Common myeloid progenitor, CD34-positive (primary cell): ENCODE measurements at regions not wholly inside any gene's neighbourhood (a gene's known extent, or its start where the extent isn't known, plus 50 kb on each side); places are given as distances from the start of the nearest gene placed in this dataset.

Experiments used
- CTCF ChIA-PET: fragments of 350-600 bp; sonication (Branson Sonifier 250); formaldehyde crosslinking; loops from one replicate; lab custom pipeline; 2021; ENCODE audit warnings: antibody characterized with exemption; lab: Charles Lee
- POLR2A ChIA-PET: fragments of 350-600 bp; sonication (Branson Sonifier 250); formaldehyde crosslinking; loops from one replicate; lab custom pipeline; 2021; ENCODE audit warnings: antibody characterized with exemption; lab: Charles Lee
- DNase-seq, 3 donors: peaks; one replicate each; pipeline versions ENCODE4 v3.0.0 to v3.0.0-alpha.2; 2013
- H3K27ac ChIP-seq, 2 experiments: 1 replicate in 1 of 2; 2 replicates in 1 of 2; pipeline ENCODE4 v1.7.0; 2013; ENCODE audit warnings: inconsistent platforms in 2 of 2, low read length in 2 of 2, mild to moderate bottlenecking in 2 of 2, low read depth in 1 of 2, moderate library complexity in 1 of 2; ENCODE audit not compliant: severe bottlenecking in 2 of 2, insufficient read depth in 1 of 2, poor library complexity in 1 of 2
- H3K27me3 ChIP-seq, 5 experiments: replicated peaks in 2 of 5; 1 replicate in 3 of 5; 2 replicates in 2 of 5; pipeline versions ENCODE4 v1.6.1 to v1.7.0; 2013; ENCODE audit warnings: low read length in 4 of 5, mild to moderate bottlenecking in 2 of 5, moderate library complexity in 2 of 5, inconsistent platforms in 1 of 5; ENCODE audit not compliant: insufficient read depth in 5 of 5, control insufficient read depth in 4 of 5
- H3K36me3 ChIP-seq, 4 experiments: 1 replicate in 2 of 4; 2 replicates in 2 of 4; pipeline versions ENCODE4 v1.6.1 to v1.7.0; 2013; ENCODE audit warnings: low read length in 3 of 4, control low read depth in 1 of 4, mild to moderate bottlenecking in 1 of 4; ENCODE audit not compliant: control insufficient read depth in 4 of 4, insufficient read depth in 4 of 4
- H3K4me1 ChIP-seq, 4 experiments: 1 replicate in 3 of 4; 2 replicates in 1 of 4; pipeline versions ENCODE4 v1.6.1 to v1.7.1; 2013; ENCODE audit warnings: low read length in 3 of 4, mild to moderate bottlenecking in 3 of 4, control low read depth in 1 of 4, inconsistent platforms in 1 of 4, moderate library complexity in 1 of 4; ENCODE audit not compliant: control insufficient read depth in 4 of 4, insufficient read depth in 4 of 4; ENCODE audit errors: control extremely low read depth in 1 of 4
- H3K4me3 ChIP-seq, 7 experiments: 1 replicate in 4 of 7; 2 replicates in 3 of 7; pipeline versions ENCODE4 v1.5.1 to v1.7.0; 2013; ENCODE audit warnings: mild to moderate bottlenecking in 7 of 7, low read length in 6 of 7, moderate library complexity in 6 of 7, inconsistent platforms in 2 of 7, low read depth in 2 of 7, control low read depth in 1 of 7; ENCODE audit not compliant: insufficient read depth in 4 of 7, control insufficient read depth in 1 of 7; ENCODE audit errors: extremely low read depth in 1 of 7
- H3K9me3 ChIP-seq, 5 experiments: 1 replicate in 4 of 5; 2 replicates in 1 of 5; pipeline versions ENCODE4 v1.6.1 to v1.7.1; 2013; ENCODE audit warnings: low read length in 4 of 5, mild to moderate bottlenecking in 2 of 5, inconsistent platforms in 1 of 5, low read depth in 1 of 5, moderate library complexity in 1 of 5; ENCODE audit not compliant: control insufficient read depth in 4 of 5, insufficient read depth in 2 of 5; ENCODE audit errors: control extremely low read depth in 1 of 5
- WGBS: methylation state at CpG from one replicate; pipeline ENCODE4 v1.1.5; 2013; ENCODE audit not compliant: insufficient coverage; 5-methylcytosine and 5-hydroxymethylcytosine counted together

- Histone ChIP-seq H3K36me3 (no peaks in the 10 kb centered on the region), H3K4me1 (no peaks in the 10 kb centered on the region), H3K27me3 (no peaks in the 10 kb centered on the region), H3K27ac (no peak overlapping the region), H3K4me3 (no peak overlapping the region), H3K9me3 (no peaks in the 10 kb centered on the region)
- ChIA-PET CTCF (no interaction called here), POLR2A (no interaction called here)
- no peak for DNase-seq
Measured at GRCh38 chrY:17366400-17366799, 513.6 kb downstream of the CDY2B start.

GRCh38 chrY:17339028-17339427 is 541.0 kb downstream of the CDY2B start:
- Histone ChIP-seq H3K27me3 (no peaks in the 10 kb centered on the region), H3K36me3 (no peaks in the 10 kb centered on the region), H3K4me1 (no peaks in the 10 kb centered on the region), H3K27ac (no peak overlapping the region), H3K4me3 (no peak overlapping the region), H3K9me3 (no peaks in the 10 kb centered on the region)
- ChIA-PET CTCF (no interaction called here), POLR2A (no interaction called here)
- no peak for DNase-seq
- WGBS = no CpG with 5 or more reads among the region's 4 CpGs

GRCh38 chrY:17330733-17331132 is 549.3 kb downstream of the CDY2B start:
- DNase-seq = no peak
- POLR2A ChIA-PET = no interaction called here
- Histone ChIP-seq H3K4me3 (no peak overlapping the region), H3K27ac (no peak overlapping the region), H3K36me3 (no peaks in the 10 kb centered on the region), H3K9me3 (no peaks in the 10 kb centered on the region), H3K27me3 (no peaks in the 10 kb centered on the region), H3K4me1 (no peaks in the 10 kb centered on the region)
- CTCF ChIA-PET = no interaction called here

GRCh38 chrY:17319916-17320315 is 560.1 kb downstream of the CDY2B start:
- H3K27me3 ChIP-seq = no peaks in the 10 kb centered on the region
- no peak overlapping the region for H3K4me3 ChIP-seq
- no peak for DNase-seq
- POLR2A ChIA-PET = no interaction called here
- no peak overlapping the region for H3K27ac ChIP-seq
- no peaks in the 10 kb centered on the region for H3K36me3 ChIP-seq
- no peaks in the 10 kb centered on the region for H3K4me1 ChIP-seq
- H3K9me3 ChIP-seq = no peaks in the 10 kb centered on the region
- WGBS = no CpG with 5 or more reads among the region's 1 CpG
- CTCF ChIA-PET = no interaction called here

- no CpG with 5 or more reads among the region's 2 CpGs for WGBS
- no peaks in the 10 kb centered on the region for H3K27me3 ChIP-seq
Measured at GRCh38 chrY:17318631-17319030, 561.4 kb downstream of the CDY2B start.

GRCh38 chrY:17277056-17277455 is 603.0 kb downstream of the CDY2B start:
- no peak for DNase-seq
- Histone ChIP-seq H3K27ac (no peak overlapping the region), H3K4me1 (no peaks in the 10 kb centered on the region), H3K27me3 (no peaks in the 10 kb centered on the region), H3K9me3 (no peaks in the 10 kb centered on the region), H3K4me3 (no peak overlapping the region), H3K36me3 (no peaks in the 10 kb centered on the region)
- POLR2A ChIA-PET = no interaction called here
- CTCF ChIA-PET = no interaction called here

More at GRCh38 chrY:17318631-17319030, 561.4 kb downstream of the CDY2B start:
- no peaks in the 10 kb centered on the region for H3K9me3 ChIP-seq
- H3K4me3 ChIP-seq = no peak overlapping the region
- POLR2A ChIA-PET = no interaction called here
- H3K4me1 ChIP-seq = no peaks in the 10 kb centered on the region
- CTCF ChIA-PET = no interaction called here
- no peaks in the 10 kb centered on the region for H3K36me3 ChIP-seq
- no peak overlapping the region for H3K27ac ChIP-seq
- DNase-seq = no peak

GRCh38 chrY:17259497-17259896 is 620.5 kb downstream of the CDY2B start:
- Histone ChIP-seq H3K27me3 (no peaks in the 10 kb centered on the region), H3K4me3 (no peak overlapping the region), H3K4me1 (no peaks in the 10 kb centered on the region), H3K27ac (no peak overlapping the region), H3K36me3 (no peaks in the 10 kb centered on the region), H3K9me3 (no peaks in the 10 kb centered on the region)
- CTCF ChIA-PET = no interaction called here
- DNase-seq = no peak
- POLR2A ChIA-PET = no interaction called here

GRCh38 chrY:17238406-17238805 is 641.6 kb downstream of the CDY2B start:
- no peak for DNase-seq
- Histone ChIP-seq H3K36me3 (no peaks in the 10 kb centered on the region), H3K4me3 (no peak overlapping the region), H3K27ac (no peak overlapping the region), H3K27me3 (no peaks in the 10 kb centered on the region), H3K9me3 (no peaks in the 10 kb centered on the region), H3K4me1 (no peaks in the 10 kb centered on the region)
- WGBS = no CpG with 5 or more reads among the region's 2 CpGs
- ChIA-PET POLR2A (no interaction called here), CTCF (no interaction called here)
